Keratinocyte (primary cell): ENCODE measurements at regions not wholly inside any gene's neighbourhood (a gene's known extent, or its start where the extent isn't known, plus 50 kb on each side); places are given as distances from the start of the nearest gene placed in this dataset.

Source experiments
- DNase-seq: peaks from one replicate; pipeline ENCODE4 v3.0.0-alpha.2; 2011; ENCODE audit warnings: low read depth, missing footprints, low spot score
- FAIRE-seq: peaks from 2 replicates; lab custom pipeline; 2011; peaks lifted over from hg19 to GRCh38; lab: Jason Lieb, UNC
- H2AFZ ChIP-seq: 2 replicates; pipeline ENCODE4 v1.6.0; 2012; ENCODE audit warnings: low read length, control low read depth, inconsistent platforms; ENCODE audit not compliant: control insufficient read depth
- H3K27ac ChIP-seq: 2 replicates; pipeline ENCODE4 v1.5.1; 2011; ENCODE audit warnings: low read length; ENCODE audit not compliant: control insufficient read depth, insufficient read depth
- H3K27me3 ChIP-seq: 3 replicates; pipeline ENCODE4 v1.6.0; 2011; ENCODE audit warnings: low read length; ENCODE audit not compliant: control insufficient read depth, insufficient read depth; ENCODE audit errors: extremely low read depth
- H3K36me3 ChIP-seq, 2 experiments: 2 replicates in 1 of 2; 3 replicates in 1 of 2; pipeline ENCODE4 v1.5.1; 2011; ENCODE audit warnings: low read length in 2 of 2, mild to moderate bottlenecking in 1 of 2; ENCODE audit not compliant: control insufficient read depth in 2 of 2, insufficient read depth in 2 of 2; ENCODE audit errors: extremely low read depth in 1 of 2
- H3K4me1 ChIP-seq: 3 replicates; pipeline ENCODE4 v1.5.1; 2011; ENCODE audit warnings: low read length; ENCODE audit not compliant: control insufficient read depth, insufficient read depth; ENCODE audit errors: extremely low read depth
- H3K4me2 ChIP-seq: 3 replicates; pipeline ENCODE4 v1.6.0; 2011; ENCODE audit warnings: low read depth, low read length; ENCODE audit not compliant: control insufficient read depth, insufficient read depth; ENCODE audit errors: extremely low read depth
- H3K4me3 ChIP-seq, 3 experiments: fragments of 200-600 bp in 1 of 3; sonication (generic) in 1 of 3; 2 replicates in 2 of 3; 3 replicates in 1 of 3; pipeline ENCODE4 v1.5.1; 2011 to 2016; ENCODE audit warnings: low read length in 3 of 3, mild to moderate bottlenecking in 3 of 3, control low read depth in 2 of 3, inconsistent platforms in 1 of 3, low read depth in 1 of 3, mixed read lengths in 1 of 3, mixed run types in 1 of 3, moderate library complexity in 1 of 3; ENCODE audit not compliant: control insufficient read depth in 2 of 3, insufficient read depth in 2 of 3; ENCODE audit errors: extremely low read depth in 1 of 3
- H3K79me2 ChIP-seq: 2 replicates; pipeline ENCODE4 v1.6.0; 2012; ENCODE audit warnings: low read length; ENCODE audit not compliant: control insufficient read depth, insufficient read depth
- H3K9ac ChIP-seq: 3 replicates; pipeline ENCODE4 v1.6.0; 2011; ENCODE audit warnings: low read length; ENCODE audit not compliant: control insufficient read depth, insufficient read depth; ENCODE audit errors: extremely low read depth
- H3K9me1 ChIP-seq: 3 replicates; pipeline ENCODE4 v1.6.0; 2011; ENCODE audit warnings: low read length; ENCODE audit not compliant: control insufficient read depth, insufficient read depth; ENCODE audit errors: extremely low read depth
- H3K9me3 ChIP-seq: 2 replicates; pipeline ENCODE4 v1.5.1; 2012; ENCODE audit warnings: low read depth, low read length; ENCODE audit not compliant: control insufficient read depth
- H4K20me1 ChIP-seq: 3 replicates; pipeline ENCODE4 v1.6.0; 2011; ENCODE audit warnings: low read length; ENCODE audit not compliant: control insufficient read depth, insufficient read depth; ENCODE audit errors: extremely low read depth
- EZH2 ChIP-seq: IDR thresholded peaks from one replicate; pipeline ENCODE4 v1.6.1; 2012; ENCODE audit warnings: inconsistent platforms, mild to moderate bottlenecking, low read length, moderate library complexity
- dilution Hi-C: fragments of 300-500 bp; cut with MboI; formaldehyde crosslinking; loops from one replicate; pipeline ENCODE4 v1.7.0; 2020; ENCODE audit warnings: low sequenced_read_pairs; ENCODE audit not compliant: extremely low pct_ligation_motif_present
- TF ChIP-seq, protein P1 (sequence below), 3 experiments: IDR thresholded peaks in 1 of 3; conservative IDR thresholded peaks in 1 of 3; optimal IDR thresholded peaks in 1 of 3; 2 replicates in 2 of 3; 3 replicates in 1 of 3; pipeline versions ENCODE3 to v1.5.1; 2011; ENCODE audit warnings: low read length in 3 of 3, mild to moderate bottlenecking in 3 of 3, moderate library complexity in 2 of 3, control low read depth in 1 of 3, inconsistent platforms in 1 of 3; ENCODE audit not compliant: insufficient read depth in 2 of 3; ENCODE audit errors: extremely low read depth in 1 of 3

DNA sequence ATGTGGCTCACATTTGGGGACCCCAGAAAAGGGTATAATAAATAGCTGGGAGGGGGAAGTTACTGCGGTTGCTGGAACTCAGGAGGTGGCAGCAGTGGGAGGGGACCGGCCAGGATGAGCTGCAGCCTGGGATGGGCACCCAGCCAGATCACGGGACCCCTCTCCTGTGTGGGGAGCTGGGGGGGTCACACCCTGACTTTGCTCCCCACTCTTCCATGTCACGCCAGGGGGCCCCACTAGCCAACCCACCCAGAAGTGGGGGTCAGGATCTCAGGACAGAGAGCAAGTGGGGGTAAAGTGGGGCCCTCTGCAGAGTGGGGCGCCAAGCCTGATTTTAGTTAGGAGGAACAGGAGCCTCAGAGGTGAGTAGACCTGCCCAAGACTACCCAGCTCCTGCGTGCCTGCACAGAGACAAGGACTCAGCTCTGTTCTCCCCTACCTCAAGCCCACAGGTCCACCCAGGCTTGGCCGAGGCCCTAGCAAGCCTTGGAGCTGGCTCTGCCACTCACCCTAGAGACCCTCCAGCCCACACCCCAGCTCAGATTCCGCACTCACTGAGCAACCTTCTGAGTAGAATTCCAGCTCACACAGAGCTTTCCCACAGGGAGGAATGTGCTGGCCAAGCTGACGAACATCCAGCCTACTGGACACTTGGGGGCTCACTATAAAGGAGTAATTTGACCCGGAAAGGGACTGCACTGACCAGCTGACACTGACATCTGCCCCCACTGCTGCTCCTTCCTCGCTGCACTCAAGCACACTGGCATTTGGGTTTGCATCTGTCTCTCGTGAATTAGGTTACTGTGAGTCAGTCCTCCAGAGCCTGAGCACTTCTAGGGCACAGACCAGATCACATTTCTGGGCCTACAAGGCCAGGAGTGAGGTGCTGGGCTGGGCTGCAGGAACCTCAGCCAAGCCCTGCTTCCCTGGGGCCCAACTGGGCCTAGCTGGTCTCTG is 310.1 kb downstream of the C16orf95 start:
- no peak for FAIRE-seq
- DNase-seq = no peak
- no peak overlapping the region for H3K27ac ChIP-seq
- H3K9me3 ChIP-seq = no peaks in the 10 kb centered on the region
- no peak overlapping the region for H3K9ac ChIP-seq
- H3K79me2 ChIP-seq = no peaks in the 10 kb centered on the region
- no peaks in the 10 kb centered on the region for H3K27me3 ChIP-seq
- H4K20me1 ChIP-seq = no peaks in the 10 kb centered on the region
- H3K9me1 ChIP-seq = no peaks in the 10 kb centered on the region
- no peaks in the 10 kb centered on the region for H3K36me3 ChIP-seq
- H3K4me1 ChIP-seq = no peaks in the 10 kb centered on the region
- H3K4me2 ChIP-seq = no peak overlapping the region
- TF ChIP-seq, protein P1, sequence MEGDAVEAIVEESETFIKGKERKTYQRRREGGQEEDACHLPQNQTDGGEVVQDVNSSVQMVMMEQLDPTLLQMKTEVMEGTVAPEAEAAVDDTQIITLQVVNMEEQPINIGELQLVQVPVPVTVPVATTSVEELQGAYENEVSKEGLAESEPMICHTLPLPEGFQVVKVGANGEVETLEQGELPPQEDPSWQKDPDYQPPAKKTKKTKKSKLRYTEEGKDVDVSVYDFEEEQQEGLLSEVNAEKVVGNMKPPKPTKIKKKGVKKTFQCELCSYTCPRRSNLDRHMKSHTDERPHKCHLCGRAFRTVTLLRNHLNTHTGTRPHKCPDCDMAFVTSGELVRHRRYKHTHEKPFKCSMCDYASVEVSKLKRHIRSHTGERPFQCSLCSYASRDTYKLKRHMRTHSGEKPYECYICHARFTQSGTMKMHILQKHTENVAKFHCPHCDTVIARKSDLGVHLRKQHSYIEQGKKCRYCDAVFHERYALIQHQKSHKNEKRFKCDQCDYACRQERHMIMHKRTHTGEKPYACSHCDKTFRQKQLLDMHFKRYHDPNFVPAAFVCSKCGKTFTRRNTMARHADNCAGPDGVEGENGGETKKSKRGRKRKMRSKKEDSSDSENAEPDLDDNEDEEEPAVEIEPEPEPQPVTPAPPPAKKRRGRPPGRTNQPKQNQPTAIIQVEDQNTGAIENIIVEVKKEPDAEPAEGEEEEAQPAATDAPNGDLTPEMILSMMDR (optimal IDR thresholded peaks at IDR 0.05 in 1 of 3, IDR thresholded peaks at IDR 0.05 in 1 of 3, conservative IDR thresholded peaks at IDR 0.05 in 1 of 3; ENCODE audit: extremely low read depth in 1 of 3, insufficient read depth in 2 of 3, low read length in 3 of 3) = no peak
- no peak for TF ChIP-seq EZH2
- no peak overlapping the region for H2AFZ ChIP-seq
- dilution Hi-C loops = no loop called here
- H3K4me3 ChIP-seq = no peak overlapping the region

DNA sequence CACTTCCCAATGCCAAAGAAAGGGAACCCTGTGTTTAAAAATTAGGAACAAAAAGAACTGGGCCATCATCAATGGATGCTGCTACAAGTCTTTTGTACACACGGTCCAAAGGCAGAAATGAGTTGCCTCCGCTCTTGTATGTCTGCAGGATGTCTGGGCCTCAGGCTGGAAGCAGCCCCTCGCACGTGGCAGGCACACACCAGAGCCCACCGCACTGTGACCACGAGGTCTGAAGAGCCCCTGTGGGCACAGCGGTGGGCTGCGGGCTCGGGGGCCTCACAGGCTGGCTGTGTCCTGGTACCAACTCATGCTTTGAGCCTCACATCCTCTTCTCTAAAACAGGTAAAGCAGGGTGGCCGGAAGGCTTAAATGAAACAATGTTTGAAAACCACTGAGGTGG is 309.3 kb downstream of the C16orf95 start:
- DNase-seq = no peak

More for the DNA sequence above, 309.3 kb downstream of the C16orf95 start:
- Histone ChIP-seq H2AFZ (no peak overlapping the region), H4K20me1 (no peaks in the 10 kb centered on the region), H3K27ac (no peak overlapping the region), H3K9me1 (no peaks in the 10 kb centered on the region), H3K4me1 (no peaks in the 10 kb centered on the region), H3K4me2 (no peak overlapping the region), H3K27me3 (no peaks in the 10 kb centered on the region), H3K9ac (no peak overlapping the region), H3K4me3 (no peak overlapping the region), H3K9me3 (no peaks in the 10 kb centered on the region), H3K79me2 (no peaks in the 10 kb centered on the region), H3K36me3 (no peaks in the 10 kb centered on the region)
- dilution Hi-C loops = no loop called here
- FAIRE-seq = no peak
- TF ChIP-seq EZH2 = no peak
- TF ChIP-seq, protein P1 (optimal IDR thresholded peaks at IDR 0.05 in 1 of 3, IDR thresholded peaks at IDR 0.05 in 1 of 3, conservative IDR thresholded peaks at IDR 0.05 in 1 of 3; ENCODE audit: extremely low read depth in 1 of 3, insufficient read depth in 2 of 3, low read length in 3 of 3) = no peak
